B cell (primary cell): ENCODE measurements at regions not wholly inside any gene's neighbourhood (a gene's known extent, or its start where the extent isn't known, plus 50 kb on each side); places are given as distances from the start of the nearest gene placed in this dataset.

ENCODE experiments used
- ATAC-seq: fragments of 200-7000 bp; cut with Tn5 transposase; one replicate; pipeline ENCODE4 v1.10.0; 2021; ENCODE audit warnings: low read depth, mild to moderate bottlenecking, moderate number of reproducible peaks, moderate library complexity
- CTCF ChIA-PET: fragments of 350-600 bp; sonication (Branson Sonifier 250); formaldehyde crosslinking; loops from one replicate; lab custom pipeline; 2021; ENCODE audit warnings: antibody characterized with exemption, inconsistent platforms; lab: Charles Lee
- POLR2A ChIA-PET: fragments of 350-600 bp; sonication (Branson Sonifier 250); formaldehyde crosslinking; loops from one replicate; lab custom pipeline; 2021; ENCODE audit warnings: antibody characterized with exemption; lab: Charles Lee
- DNase-seq: peaks from one replicate; pipeline ENCODE4 v3.0.0; 2013
- H2AFZ ChIP-seq: 2 replicates; pipeline ENCODE4 v1.6.1; 2012; ENCODE audit warnings: mild to moderate bottlenecking, low read depth, low read length; ENCODE audit not compliant: insufficient read depth, poor library complexity, severe bottlenecking
- H3K27ac ChIP-seq, 2 donors: 1 replicate in 1 of 2; 2 replicates in 1 of 2; pipeline ENCODE4 v1.5.1; 2012 to 2013; ENCODE audit warnings: low read length in 2 of 2, mild to moderate bottlenecking in 2 of 2, moderate library complexity in 1 of 2
- H3K27me3 ChIP-seq, 4 experiments: fragments of 200-600 bp in 1 of 4; sonication (generic) in 1 of 4; replicated peaks in 1 of 4; 1 replicate in 2 of 4; 2 replicates in 2 of 4; pipeline versions ENCODE4 v1.6.1 to v1.7.0; 2013 to 2016; ENCODE audit warnings: low read length in 3 of 4, mild to moderate bottlenecking in 2 of 4, mixed read lengths in 1 of 4, moderate library complexity in 1 of 4; ENCODE audit not compliant: insufficient read depth in 4 of 4, control insufficient read depth in 3 of 4; ENCODE audit errors: control extremely low read depth in 1 of 4
- H3K36me3 ChIP-seq, 2 experiments: replicated peaks in 1 of 2; 1 replicate in 1 of 2; 2 replicates in 1 of 2; pipeline versions ENCODE4 v1.6.1 to v1.7.1; 2013; ENCODE audit warnings: low read length in 1 of 2; ENCODE audit not compliant: insufficient read depth in 2 of 2, control insufficient read depth in 1 of 2; ENCODE audit errors: control extremely low read depth in 1 of 2, extremely low read depth in 1 of 2
- H3K4me1 ChIP-seq, 2 donors: fragments of 200-600 bp in 1 of 2; sonication (generic) in 1 of 2; 1 replicate in 1 of 2; 2 replicates in 1 of 2; pipeline versions ENCODE4 v1.5.1 to v1.6.1; 2013 to 2017; ENCODE audit warnings: low read length in 2 of 2; ENCODE audit not compliant: control insufficient read depth in 2 of 2, insufficient read depth in 2 of 2
- H3K4me2 ChIP-seq: replicated peaks from 2 replicates; pipeline ENCODE3; 2012; ENCODE audit warnings: mild to moderate bottlenecking, low read depth, low read length; ENCODE audit not compliant: poor library complexity, severe bottlenecking
- H3K4me3 ChIP-seq, 5 experiments: fragments of 200-600 bp in 1 of 5; sonication (generic) in 1 of 5; 1 replicate in 3 of 5; 2 replicates in 2 of 5; pipeline versions ENCODE4 v1.5.1 to v1.7.0; 2011 to 2016; ENCODE audit warnings: low read length in 4 of 5, mild to moderate bottlenecking in 4 of 5, low read depth in 2 of 5, control low read depth in 1 of 5, moderate library complexity in 1 of 5; ENCODE audit not compliant: insufficient read depth in 1 of 5; ENCODE audit errors: control extremely low read depth in 1 of 5, extremely low read depth in 1 of 5
- H3K79me2 ChIP-seq: fragments of 200-600 bp; sonication (generic); one replicate; pipeline ENCODE4 v1.6.0; 2016; ENCODE audit warnings: low read length; ENCODE audit not compliant: control insufficient read depth, insufficient read depth
- H3K9ac ChIP-seq: fragments of 200-600 bp; sonication (generic); 2 replicates; pipeline ENCODE4 v1.6.1; 2017; ENCODE audit warnings: mild to moderate bottlenecking, low read length, moderate library complexity
- H3K9me3 ChIP-seq, 3 donors: one replicate each; pipeline versions ENCODE4 v1.6.1 to v1.7.1; 2013; ENCODE audit warnings: low read length in 2 of 3; ENCODE audit not compliant: control insufficient read depth in 2 of 3, insufficient read depth in 1 of 3; ENCODE audit errors: control extremely low read depth in 1 of 3
- H4K20me1 ChIP-seq: 2 replicates; pipeline ENCODE4 v1.6.0; 2012; ENCODE audit warnings: mild to moderate bottlenecking, low read length; ENCODE audit not compliant: insufficient read depth, control insufficient read depth, poor library complexity, severe bottlenecking
- H3K27ac Mint-ChIP-seq: one replicate; pipeline ENCODE4 v1.8.0; 2021; ENCODE audit warnings: mixed read lengths
- H3K27me3 Mint-ChIP-seq: one replicate; pipeline ENCODE4 v1.8.0; 2021; ENCODE audit warnings: mixed read lengths
- H3K4me1 Mint-ChIP-seq: one replicate; pipeline ENCODE4 v1.8.0; 2021; ENCODE audit warnings: mixed read lengths
- H3K4me3 Mint-ChIP-seq: one replicate; pipeline ENCODE4 v1.8.0; 2021; ENCODE audit warnings: mixed read lengths
- H3K9me3 Mint-ChIP-seq: one replicate; pipeline ENCODE4 v1.8.0; 2022; ENCODE audit warnings: mixed read lengths; ENCODE audit not compliant: insufficient read depth
- CTCF ChIP-seq: fragments of 200-600 bp; IDR thresholded peaks from one replicate; pipeline ENCODE4 v1.8.0; 2022; ENCODE audit warnings: antibody characterized with exemption, mild to moderate bottlenecking
- EZH2 ChIP-seq: IDR thresholded peaks from 2 replicates; pipeline ENCODE4 v1.6.1; 2012; ENCODE audit warnings: borderline replicate concordance, low read depth, mild to moderate bottlenecking, moderate library complexity, low read length; ENCODE audit not compliant: insufficient read depth, poor library complexity, severe bottlenecking
- WGBS: methylation state at CpG from one replicate; pipeline ENCODE4 v1.1.5; 2013; ENCODE audit warnings: missing lambda C conversion rate; ENCODE audit not compliant: insufficient coverage; 5-methylcytosine and 5-hydroxymethylcytosine counted together
- intact Hi-C: fragments of 100-400 bp; cut with micrococcal nuclease; formaldehyde crosslinking; loops from one replicate; pipeline ENCODE4 v1.10.0; 2022

GRCh38 chr5:90113108-90113507 is 296.4 kb downstream of the CETN3 start:
- Histone ChIP-seq H3K79me2 (no peaks in the 10 kb centered on the region), H2AFZ (no peak overlapping the region), H3K9ac (no peak overlapping the region), H3K27me3 (no peaks in the 10 kb centered on the region), H3K4me2 (no peak overlapping the region), H3K36me3 (no peaks in the 10 kb centered on the region), H3K4me3 (no peak overlapping the region), H3K27ac (no peak overlapping the region), H3K4me1 (no peaks in the 10 kb centered on the region), H4K20me1 (no peaks in the 10 kb centered on the region), H3K9me3 (peaks cover 0 to 2% (median 0%) of the 10 kb centered on the region in 3 donors)
- WGBS, result 100% methylated on average over 1 of the region's 1 CpG
- ChIA-PET CTCF (no interaction called here), POLR2A (no interaction called here)
- Mint-ChIP-seq H3K27me3 (peaks cover 6% of the 10 kb centered on the region), H3K4me3 (no peak overlapping the region), H3K27ac (no peak overlapping the region), H3K4me1 (peaks cover 2% of the 10 kb centered on the region), H3K9me3 (no peaks in the 10 kb centered on the region)
- intact Hi-C loops, result no loop called here
- ATAC-seq (no peak), DNase-seq (no peak)
- TF ChIP-seq CTCF, result no peak
- TF ChIP-seq EZH2, result no peak

GRCh38 chr5:90112033-90112692 is 297.4 kb downstream of the CETN3 start:
- Mint-ChIP-seq H3K4me3 (no peak overlapping the region), H3K9me3 (no peaks in the 10 kb centered on the region), H3K4me1 (peaks cover 2% of the 10 kb centered on the region), H3K27me3 (peaks cover 8% of the 10 kb centered on the region), H3K27ac (no peak overlapping the region)
- ChIA-PET POLR2A (no interaction called here), CTCF (no interaction called here)
- Histone ChIP-seq H4K20me1 (no peaks in the 10 kb centered on the region), H3K9me3 (peaks cover 0 to 2% (median 0%) of the 10 kb centered on the region in 3 donors), H3K4me1 (no peaks in the 10 kb centered on the region), H3K4me3 (no peak overlapping the region), H3K27ac (no peak overlapping the region), H3K27me3 (no peaks in the 10 kb centered on the region), H3K36me3 (no peaks in the 10 kb centered on the region), H3K9ac (no peak overlapping the region), H3K4me2 (no peak overlapping the region), H2AFZ (no peak overlapping the region), H3K79me2 (no peaks in the 10 kb centered on the region)
- ATAC-seq, result no peak
- WGBS, result no CpG with 5 or more reads among the region's 2 CpGs
- TF ChIP-seq EZH2, result no peak
- no peak for TF ChIP-seq CTCF
- no peak for DNase-seq
- intact Hi-C loops, result no loop called here
